HG03066 (cell line): ENCODE measurements at regions not wholly inside any gene's neighbourhood (a gene's known extent, or its start where the extent isn't known, plus 50 kb on each side); places are given as distances from the start of the nearest gene placed in this dataset.
"Not testable (repeated sequence)": the region's sequence is repeated elsewhere in the genome, so short reads cannot be mapped to it uniquely, and the experiment has no call there.

Source experiments
- ATAC-seq: cut with Tn5 transposase; IDR thresholded peaks from one replicate; pipeline ENCODE4 v1.9.1; 2021; ENCODE audit warnings: low read depth; ENCODE audit not compliant: unreplicated experiment

- ATAC-seq: not testable (repeated sequence)
Measured at GRCh38 chr3:191078913-191079312, 120.1 kb upstream of the OSTN start.

GRCh38 chr3:191076903-191077552 lies 122.0 kb upstream of the OSTN start:
- no peak for ATAC-seq

DNA sequence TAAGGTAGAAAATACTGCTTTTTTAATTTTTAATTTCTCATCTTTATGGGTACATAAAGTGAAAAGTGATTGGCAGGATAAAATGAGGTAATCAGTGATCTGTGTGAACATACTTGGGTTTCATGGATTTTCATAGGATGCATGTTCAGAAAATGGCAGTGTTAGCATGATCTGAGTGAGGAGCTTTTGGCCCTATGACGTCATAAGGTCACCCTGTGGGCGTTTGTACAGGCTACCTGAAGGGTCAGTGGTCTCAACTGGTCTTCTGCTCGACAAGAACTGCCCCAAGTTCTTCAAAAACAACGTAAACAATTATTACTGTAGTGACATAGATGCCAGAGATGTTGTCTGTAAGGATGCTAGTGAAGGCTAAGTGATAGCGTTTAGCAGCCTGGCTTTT lies 124.5 kb upstream of the OSTN start:
- ATAC-seq: no peak

DNA sequence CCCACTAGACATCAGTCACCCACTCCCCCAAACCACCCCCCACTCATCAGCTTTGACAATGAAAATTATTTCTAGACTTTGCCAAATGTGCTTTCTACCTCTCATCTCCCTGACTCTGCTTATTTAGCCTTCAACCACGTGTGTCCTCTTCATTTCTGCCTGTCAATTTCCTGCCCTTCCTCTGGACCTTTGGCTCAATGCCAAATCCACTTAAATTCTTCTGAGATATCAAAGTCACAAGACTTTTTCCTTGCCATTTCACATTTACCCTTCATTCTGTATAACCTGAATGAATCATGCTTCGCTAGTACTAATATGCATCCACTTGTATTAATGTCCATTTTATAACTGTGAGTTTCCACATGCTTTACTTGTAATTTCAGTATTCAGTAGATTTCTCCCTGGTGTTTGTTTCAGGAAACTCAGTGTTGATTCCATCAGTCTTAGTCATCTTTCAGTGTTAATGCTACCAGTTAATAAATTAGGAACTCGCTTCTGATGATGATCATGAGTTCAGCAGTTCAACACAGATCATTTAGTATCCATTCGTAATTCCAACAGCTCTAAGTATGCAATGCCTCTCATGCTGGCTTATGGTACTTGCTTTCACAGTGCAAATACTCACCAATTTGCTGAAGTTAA lies 128.2 kb upstream of the OSTN start:
- no peak for ATAC-seq

- ATAC-seq: no peak
Measured at GRCh38 chr3:191070201-191070600, 128.8 kb upstream of the OSTN start.

- ATAC-seq: no peak
Measured at GRCh38 chr3:191068946-191069813, 129.9 kb upstream of the OSTN start.

DNA sequence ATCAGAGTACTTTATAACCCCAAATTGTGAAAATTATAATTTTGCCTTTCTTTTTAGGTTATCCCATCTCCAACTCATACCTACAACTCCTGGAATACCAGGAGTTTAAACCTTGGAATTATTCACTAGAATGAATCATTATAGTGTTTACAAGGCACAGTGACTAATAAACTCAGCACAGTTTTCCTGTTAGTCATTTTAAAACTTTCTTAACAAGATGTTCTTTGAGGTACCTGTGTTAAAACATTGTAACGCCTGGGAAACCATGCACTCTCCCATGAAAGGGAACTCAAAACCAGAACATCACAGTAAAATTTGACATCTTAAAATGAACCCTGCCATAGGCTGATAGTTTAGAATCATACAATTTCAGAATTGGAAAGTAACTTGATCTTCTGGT lies 132.4 kb upstream of the OSTN start:
- no peak for ATAC-seq

- ATAC-seq: no peak
Measured at GRCh38 chr3:191065181-191065805, 133.7 kb upstream of the OSTN start.

DNA sequence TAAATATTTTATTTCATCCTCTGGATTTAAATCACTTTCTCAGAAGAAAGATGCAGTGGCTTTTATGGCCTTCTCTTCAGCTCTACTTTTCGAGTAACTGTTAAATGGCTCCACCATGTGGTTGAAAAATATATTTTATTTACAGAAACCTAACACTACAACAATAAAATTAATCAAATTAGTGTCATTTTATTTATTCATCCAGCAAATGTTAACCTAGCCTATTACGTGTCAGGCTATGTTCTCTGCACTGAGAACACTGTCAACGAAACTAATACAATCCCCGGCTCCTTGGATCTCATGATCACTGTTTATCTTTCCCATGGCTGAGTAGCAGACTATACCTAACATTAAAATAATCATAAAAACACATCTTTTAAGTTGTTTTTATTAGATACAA lies 148.0 kb upstream of the OSTN start:
- no peak for ATAC-seq

GRCh38 chr3:191047930-191048329 lies 151.1 kb upstream of the OSTN start:
- ATAC-seq: no peak

DNA sequence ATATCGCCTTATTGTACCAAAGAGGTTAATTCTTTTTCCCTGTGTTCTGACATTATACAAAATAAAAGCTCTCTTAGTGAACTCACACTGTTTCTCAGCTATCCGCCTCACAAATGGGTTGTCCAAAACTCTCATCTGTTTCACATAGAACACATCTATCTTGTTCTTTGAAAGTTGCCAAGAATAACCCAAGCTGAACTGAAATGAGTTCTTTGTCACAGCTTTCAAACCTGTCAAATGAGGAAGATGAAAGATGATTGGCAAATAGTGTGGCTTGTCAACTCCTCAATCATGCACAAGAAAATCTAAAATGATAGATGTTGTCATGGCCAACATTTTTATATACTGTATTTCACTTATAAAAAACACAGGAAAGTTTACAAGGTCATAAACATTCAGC lies 168.1 kb upstream of the OSTN start:
- no peak for ATAC-seq

- ATAC-seq: no peak
Measured at GRCh38 chr3:191030491-191030890, 168.0 kb upstream of the GMNC start.

DNA sequence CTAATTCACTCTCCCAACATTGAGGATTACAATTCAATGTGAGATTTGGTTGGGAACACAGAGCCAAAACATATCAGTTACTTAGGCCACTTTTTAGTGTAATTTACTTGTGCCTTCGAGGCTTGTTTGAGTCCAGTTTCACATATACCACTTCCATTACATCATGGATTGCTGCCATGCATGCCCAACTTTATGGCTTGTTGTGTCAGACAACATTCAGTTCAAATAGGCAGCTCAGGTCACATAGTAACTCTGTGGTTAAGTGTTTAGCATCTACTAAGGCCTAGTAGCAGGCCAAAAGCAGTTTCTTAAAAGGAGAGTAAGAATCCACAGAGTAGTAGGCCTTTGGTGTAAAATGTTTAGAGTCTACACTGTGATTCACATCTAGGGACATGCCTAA lies 164.3 kb upstream of the GMNC start:
- ATAC-seq: no peak

GRCh38 chr3:191020730-191021396 lies 158.4 kb upstream of the GMNC start:
- ATAC-seq: no peak

GRCh38 chr3:191019855-191020254 lies 157.4 kb upstream of the GMNC start:
- ATAC-seq: no peak

DNA sequence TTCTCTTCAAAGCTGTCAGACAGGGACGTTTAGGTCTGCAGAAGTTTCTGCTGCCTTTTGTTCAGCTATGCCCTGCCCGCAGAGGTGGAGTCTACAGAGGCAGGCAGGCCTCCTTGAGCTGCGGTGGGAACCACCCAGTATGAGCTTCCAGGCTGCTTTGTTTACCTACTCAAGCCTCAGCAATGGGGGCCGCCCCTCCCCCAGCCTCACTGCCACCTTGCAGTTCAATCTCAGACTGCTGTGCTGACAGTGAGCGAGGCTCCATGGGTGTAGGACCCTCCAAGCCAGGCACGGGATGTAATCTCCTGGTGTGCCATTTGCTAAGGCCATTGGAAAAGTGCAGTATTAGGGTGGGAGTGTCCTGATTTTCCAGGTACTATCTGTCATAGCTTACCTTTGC lies 153.5 kb upstream of the GMNC start:
- ATAC-seq: not testable (repeated sequence)

GRCh38 chr3:191008074-191008473 lies 145.6 kb upstream of the GMNC start:
- no peak for ATAC-seq

DNA sequence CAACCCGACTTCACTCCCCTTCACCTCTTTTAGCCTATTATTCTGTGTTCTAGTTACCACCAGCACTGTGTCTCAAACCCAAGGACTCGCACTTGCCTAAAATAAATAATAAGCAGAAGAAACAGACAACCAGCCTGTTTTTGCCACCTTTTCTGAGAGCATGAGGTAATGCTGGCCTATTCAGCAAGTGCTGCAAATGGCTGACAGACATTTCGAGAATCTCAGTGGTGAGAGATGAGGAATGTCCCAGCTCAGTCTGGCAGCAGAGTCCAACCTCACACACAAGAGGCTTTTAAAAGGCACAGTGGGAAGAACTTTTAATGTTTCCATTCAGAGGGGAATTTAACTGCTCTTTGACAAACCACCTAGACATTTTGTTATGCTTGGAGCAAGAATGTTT lies 143.3 kb upstream of the GMNC start:
- ATAC-seq: peak; percentile 50

- ATAC-seq: no peak
Measured at GRCh38 chr3:191003742-191004141, 141.2 kb upstream of the GMNC start.

DNA sequence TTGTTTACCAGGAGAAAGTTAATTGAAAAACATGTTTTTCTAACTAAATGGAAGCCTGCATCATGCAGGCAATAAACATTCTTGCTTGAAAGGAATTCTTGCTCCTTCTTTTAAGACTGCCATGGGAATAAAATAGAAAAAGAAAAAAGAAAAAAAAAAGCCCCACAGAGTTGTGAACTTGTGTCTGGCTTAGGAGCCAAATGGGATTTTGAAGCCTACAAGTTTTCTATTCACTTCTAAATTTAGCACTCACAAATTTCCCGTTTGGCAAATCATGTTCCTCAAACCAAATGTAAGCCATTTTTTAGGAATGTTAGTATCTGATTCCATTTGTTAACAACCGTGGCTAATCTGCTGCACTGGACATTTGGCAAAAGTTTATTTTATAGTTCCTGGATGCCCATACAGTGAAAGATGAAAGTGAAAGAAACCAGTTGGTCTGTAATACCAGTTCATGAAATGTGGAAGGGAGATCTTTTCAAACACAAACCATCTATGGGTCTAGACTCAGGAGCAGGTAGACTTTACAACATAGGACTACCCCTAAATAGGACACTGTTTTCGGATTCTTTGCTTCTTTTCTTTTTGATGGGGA lies 133.8 kb upstream of the GMNC start:
- no peak for ATAC-seq
